ENCODE measurements at regions not wholly inside any gene's neighbourhood (a gene's known extent, or its start where the extent isn't known, plus 50 kb on each side); places are given as distances from the start of the nearest gene placed in this dataset.

- no peak for FAIRE-seq
- TF ChIP-seq PAX5 (IDR thresholded peaks at IDR 0.05; ENCODE audit: insufficient read depth, low read length, severe bottlenecking) (no peak), SPI1 (IDR thresholded peaks at IDR 0.05; ENCODE audit: low read depth, low read length) (no peak), POLR2A (IDR thresholded peaks at IDR 0.05; ENCODE audit: low read depth, low read length) (no peak), TAF1 (IDR thresholded peaks at IDR 0.05; ENCODE audit: low read depth, low read length) (no peak), POLR2AphosphoS5 (IDR thresholded peaks at IDR 0.05; ENCODE audit: low read depth, low read length) (no peak), POU2F2 (IDR thresholded peaks at IDR 0.05; ENCODE audit: low read depth, low read length) (no peak)
- DNase-seq (ENCODE audit: insufficient read length, low spot score) = no peak
Measured at GRCh38 chr1:208510192-208510952, 266.2 kb upstream of the PLXNA2 start.

GRCh38 chr1:208511242-208511860 is 267.2 kb upstream of the PLXNA2 start:
- FAIRE-seq = no peak
- TF ChIP-seq PAX5 (IDR thresholded peaks at IDR 0.05; ENCODE audit: insufficient read depth, low read length, severe bottlenecking) (no peak), TAF1 (IDR thresholded peaks at IDR 0.05; ENCODE audit: low read depth, low read length) (no peak), POU2F2 (IDR thresholded peaks at IDR 0.05; ENCODE audit: low read depth, low read length) (no peak), POLR2AphosphoS5 (IDR thresholded peaks at IDR 0.05; ENCODE audit: low read depth, low read length) (no peak), POLR2A (IDR thresholded peaks at IDR 0.05; ENCODE audit: low read depth, low read length) (no peak), SPI1 (IDR thresholded peaks at IDR 0.05; ENCODE audit: low read depth, low read length) (no peak)
- DNase-seq (ENCODE audit: insufficient read length, low spot score) = no peak

GRCh38 chr1:208513799-208514198 is 269.6 kb upstream of the PLXNA2 start:
- TF ChIP-seq SPI1 (IDR thresholded peaks at IDR 0.05; ENCODE audit: low read depth, low read length) (no peak), POLR2A (IDR thresholded peaks at IDR 0.05; ENCODE audit: low read depth, low read length) (no peak), POU2F2 (IDR thresholded peaks at IDR 0.05; ENCODE audit: low read depth, low read length) (no peak), PAX5 (IDR thresholded peaks at IDR 0.05; ENCODE audit: insufficient read depth, low read length, severe bottlenecking) (no peak)
- no peak for FAIRE-seq
- no peak for DNase-seq (ENCODE audit: insufficient read length, low spot score)

- FAIRE-seq (no peak), DNase-seq (ENCODE audit: insufficient read length, low spot score) (no peak)
- no peak for TF ChIP-seq POU2F2 (IDR thresholded peaks at IDR 0.05; ENCODE audit: low read depth, low read length)
Measured at GRCh38 chr1:208515129-208515528, 270.9 kb upstream of the PLXNA2 start.

- no peak for FAIRE-seq
- DNase-seq (ENCODE audit: insufficient read length, low spot score) = no peak
- TF ChIP-seq PAX5 (IDR thresholded peaks at IDR 0.05; ENCODE audit: insufficient read depth, low read length, severe bottlenecking) (no peak), POLR2AphosphoS5 (IDR thresholded peaks at IDR 0.05; ENCODE audit: low read depth, low read length) (no peak), POLR2A (IDR thresholded peaks at IDR 0.05; ENCODE audit: low read depth, low read length) (no peak), POU2F2 (IDR thresholded peaks at IDR 0.05; ENCODE audit: low read depth, low read length) (no peak), SPI1 (IDR thresholded peaks at IDR 0.05; ENCODE audit: low read depth, low read length) (no peak), TAF1 (IDR thresholded peaks at IDR 0.05; ENCODE audit: low read depth, low read length) (no peak)
Measured at GRCh38 chr1:208516780-208517179, 272.6 kb upstream of the PLXNA2 start.

GRCh38 chr1:208520438-208521099 is 276.4 kb upstream of the PLXNA2 start:
- no peak for FAIRE-seq
- TF ChIP-seq POLR2A (IDR thresholded peaks at IDR 0.05; ENCODE audit: low read depth, low read length) (no peak), POLR2AphosphoS5 (IDR thresholded peaks at IDR 0.05; ENCODE audit: low read depth, low read length) (no peak), PAX5 (IDR thresholded peaks at IDR 0.05; ENCODE audit: insufficient read depth, low read length, severe bottlenecking) (no peak), SPI1 (IDR thresholded peaks at IDR 0.05; ENCODE audit: low read depth, low read length) (no peak), POU2F2 (IDR thresholded peaks at IDR 0.05; ENCODE audit: low read depth, low read length) (no peak), TAF1 (IDR thresholded peaks at IDR 0.05; ENCODE audit: low read depth, low read length) (no peak)

GRCh38 chr1:208521534-208521933 is 277.4 kb upstream of the PLXNA2 start:
- DNase-seq (ENCODE audit: insufficient read length, low spot score) (no peak), FAIRE-seq (no peak)
- no peak for TF ChIP-seq POU2F2 (IDR thresholded peaks at IDR 0.05; ENCODE audit: low read depth, low read length)
- TF ChIP-seq POLR2AphosphoS5 (IDR thresholded peaks at IDR 0.05; ENCODE audit: low read depth, low read length) = no peak
- no peak for TF ChIP-seq TAF1 (IDR thresholded peaks at IDR 0.05; ENCODE audit: low read depth, low read length)
- no peak for TF ChIP-seq POLR2A (IDR thresholded peaks at IDR 0.05; ENCODE audit: low read depth, low read length)
- no peak for TF ChIP-seq SPI1 (IDR thresholded peaks at IDR 0.05; ENCODE audit: low read depth, low read length)

More at GRCh38 chr1:208520438-208521099, 276.4 kb upstream of the PLXNA2 start:
- DNase-seq (ENCODE audit: insufficient read length, low spot score) = no peak

- DNase-seq (ENCODE audit: insufficient read length, low spot score) = no peak
- TF ChIP-seq POLR2AphosphoS5 (IDR thresholded peaks at IDR 0.05; ENCODE audit: low read depth, low read length) (no peak), SPI1 (IDR thresholded peaks at IDR 0.05; ENCODE audit: low read depth, low read length) (no peak), PAX5 (IDR thresholded peaks at IDR 0.05; ENCODE audit: insufficient read depth, low read length, severe bottlenecking) (no peak), POU2F2 (IDR thresholded peaks at IDR 0.05; ENCODE audit: low read depth, low read length) (no peak), POLR2A (IDR thresholded peaks at IDR 0.05; ENCODE audit: low read depth, low read length) (no peak), TAF1 (IDR thresholded peaks at IDR 0.05; ENCODE audit: low read depth, low read length) (no peak)
- no peak for FAIRE-seq
Measured at GRCh38 chr1:208523007-208523406, 278.8 kb upstream of the PLXNA2 start.

GRCh38 chr1:208524376-208524775 is 280.2 kb upstream of the PLXNA2 start:
- FAIRE-seq (no peak), DNase-seq (ENCODE audit: insufficient read length, low spot score) (no peak)
- TF ChIP-seq TAF1 (IDR thresholded peaks at IDR 0.05; ENCODE audit: low read depth, low read length) (no peak), POLR2A (IDR thresholded peaks at IDR 0.05; ENCODE audit: low read depth, low read length) (no peak), POLR2AphosphoS5 (IDR thresholded peaks at IDR 0.05; ENCODE audit: low read depth, low read length) (no peak), POU2F2 (IDR thresholded peaks at IDR 0.05; ENCODE audit: low read depth, low read length) (no peak)

Data from GM12891 (cell line).